HUES6 (cell line): ENCODE measurements at regions not wholly inside any gene's neighbourhood (a gene's known extent, or its start where the extent isn't known, plus 50 kb on each side); places are given as distances from the start of the nearest gene placed in this dataset.
"Not testable (repeated sequence)": the region's sequence is repeated elsewhere in the genome, so short reads cannot be mapped to it uniquely, and the experiment has no call there.

Source experiments
- H3K27ac ChIP-seq: 2 replicates; pipeline ENCODE4 v1.7.0; 2013; ENCODE audit warnings: low read depth, mild to moderate bottlenecking, low read length, inconsistent platforms
- H3K27me3 ChIP-seq: 2 replicates; pipeline ENCODE4 v1.6.1; 2013; ENCODE audit warnings: low read length; ENCODE audit not compliant: control insufficient read depth, insufficient read depth
- H3K36me3 ChIP-seq: 2 replicates; pipeline ENCODE4 v1.6.1; 2013; ENCODE audit warnings: low read length; ENCODE audit not compliant: control insufficient read depth, insufficient read depth
- H3K4me1 ChIP-seq: 2 replicates; pipeline ENCODE4 v1.6.1; 2013; ENCODE audit warnings: low read length; ENCODE audit not compliant: control insufficient read depth, insufficient read depth
- H3K4me3 ChIP-seq: 2 replicates; pipeline ENCODE4 v1.5.1; 2013; ENCODE audit warnings: low read depth, low read length
- H3K9ac ChIP-seq: one replicate; pipeline ENCODE4 v1.6.1; 2013; ENCODE audit warnings: mild to moderate bottlenecking, low read length
- H3K9me3 ChIP-seq: 2 replicates; pipeline ENCODE4 v1.6.1; 2013; ENCODE audit warnings: low read depth, low read length; ENCODE audit not compliant: control insufficient read depth, insufficient read depth

DNA sequence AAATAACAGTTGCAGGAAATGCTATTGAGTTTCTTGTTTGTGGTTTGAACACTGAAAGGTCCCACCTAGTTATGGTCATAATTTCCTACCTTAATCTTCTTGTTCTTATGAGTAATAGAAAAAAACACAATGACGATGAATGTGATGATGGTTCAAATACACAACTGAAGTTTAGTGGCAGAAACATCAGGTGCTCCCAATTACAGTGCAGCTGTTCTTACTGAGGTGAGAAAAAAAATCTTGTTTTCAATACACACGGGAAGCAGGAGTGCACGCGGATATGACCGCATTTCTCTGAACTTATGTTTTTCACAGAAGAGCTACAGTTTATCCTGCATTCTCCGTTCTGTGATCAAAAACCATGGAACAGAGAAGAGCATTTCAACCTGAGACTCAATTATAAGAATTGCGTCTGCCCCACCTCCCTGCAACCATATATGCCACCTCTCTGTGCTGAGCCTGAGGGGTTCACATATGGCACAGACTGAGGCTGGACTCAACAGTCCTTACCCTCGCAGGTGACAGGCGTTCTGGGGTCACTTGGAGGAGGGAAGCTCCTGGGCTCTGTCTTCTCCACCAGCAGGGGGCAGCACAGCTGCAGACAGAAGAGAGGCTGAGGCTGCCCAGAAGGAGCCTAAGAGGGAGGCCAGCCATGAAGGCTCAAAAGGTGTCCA lies 99.7 kb upstream of the IGLL5 start:
- Histone ChIP-seq H3K27ac (no peak overlapping the region), H3K9ac (no peak overlapping the region), H3K4me1 (no peaks in the 10 kb centered on the region), H3K4me3 (no peak overlapping the region), H3K36me3 (no peaks in the 10 kb centered on the region), H3K9me3 (no peaks in the 10 kb centered on the region), H3K27me3 (peaks cover 80% of the 10 kb centered on the region)

DNA sequence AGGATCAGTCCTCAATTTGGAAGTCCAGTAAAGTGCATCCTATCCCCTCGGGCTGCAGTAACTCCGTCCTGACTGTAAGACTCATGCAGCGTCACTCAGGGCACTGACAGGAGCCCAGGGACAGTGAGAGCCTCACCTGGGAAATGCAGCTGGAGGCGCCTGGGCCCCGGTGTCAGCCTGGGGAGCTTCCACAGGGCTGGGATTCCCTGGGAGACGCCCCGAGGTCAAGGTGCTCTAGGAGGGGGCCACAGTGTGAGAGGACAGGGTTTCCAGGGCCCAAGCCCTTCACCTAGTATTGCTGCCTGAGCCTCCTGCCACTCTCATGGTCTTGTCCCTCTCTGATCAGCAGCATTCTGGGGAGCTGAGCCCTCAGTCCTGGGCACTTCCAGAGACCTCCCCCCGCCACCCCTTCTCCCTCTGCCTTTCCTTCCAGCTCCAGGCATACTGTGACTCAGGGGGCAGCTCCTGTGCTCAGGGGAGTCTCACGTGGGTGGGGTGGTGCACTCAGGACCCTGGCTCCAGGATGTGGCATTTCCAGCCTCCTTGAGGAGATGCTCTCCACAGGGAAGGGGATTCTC lies 99.1 kb upstream of the IGLL5 start:
- no peaks in the 10 kb centered on the region for H3K9me3 ChIP-seq
- no peak overlapping the region for H3K4me3 ChIP-seq
- no peak overlapping the region for H3K9ac ChIP-seq
- no peaks in the 10 kb centered on the region for H3K4me1 ChIP-seq
- H3K27me3 ChIP-seq: peaks cover 79% of the 10 kb centered on the region
- no peak overlapping the region for H3K27ac ChIP-seq
- H3K36me3 ChIP-seq: no peaks in the 10 kb centered on the region

DNA sequence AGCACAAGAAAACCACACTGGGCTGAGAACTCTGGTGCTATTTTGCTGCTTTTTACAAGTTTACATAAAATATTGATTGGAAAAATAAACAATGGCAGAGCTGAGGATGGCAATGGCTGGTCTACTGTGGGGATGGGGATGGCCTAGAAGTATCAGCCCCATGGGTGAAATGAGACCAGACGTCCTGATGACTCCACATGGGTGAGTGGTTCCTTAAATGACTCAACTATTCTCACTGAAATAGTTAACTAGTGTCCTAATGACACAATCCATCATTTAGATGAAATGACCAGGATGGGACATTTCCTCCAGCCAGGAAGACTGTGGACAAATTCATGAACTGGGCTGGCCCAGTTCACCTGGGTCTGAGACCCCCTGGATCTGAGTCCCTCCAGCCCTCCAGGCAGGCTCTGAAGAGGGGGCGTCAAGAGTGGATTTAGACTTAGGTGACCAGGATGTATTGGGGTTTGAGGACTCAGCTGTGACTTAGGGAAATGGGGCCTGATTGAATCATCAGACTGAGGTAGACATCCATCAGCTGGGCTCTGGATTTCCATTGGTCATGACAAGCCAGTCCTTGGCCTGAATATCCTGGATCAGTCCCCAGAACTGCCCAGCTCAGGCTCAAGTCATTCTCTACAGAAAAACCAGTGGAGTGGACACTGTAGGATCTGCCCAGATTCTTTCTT lies 98.2 kb upstream of the IGLL5 start:
- no peak overlapping the region for H3K27ac ChIP-seq
- H3K9ac ChIP-seq: no peak overlapping the region
- H3K4me3 ChIP-seq: no peak overlapping the region
- no peaks in the 10 kb centered on the region for H3K36me3 ChIP-seq
- no peaks in the 10 kb centered on the region for H3K9me3 ChIP-seq
- no peaks in the 10 kb centered on the region for H3K4me1 ChIP-seq
- H3K27me3 ChIP-seq: peaks cover 75% of the 10 kb centered on the region

DNA sequence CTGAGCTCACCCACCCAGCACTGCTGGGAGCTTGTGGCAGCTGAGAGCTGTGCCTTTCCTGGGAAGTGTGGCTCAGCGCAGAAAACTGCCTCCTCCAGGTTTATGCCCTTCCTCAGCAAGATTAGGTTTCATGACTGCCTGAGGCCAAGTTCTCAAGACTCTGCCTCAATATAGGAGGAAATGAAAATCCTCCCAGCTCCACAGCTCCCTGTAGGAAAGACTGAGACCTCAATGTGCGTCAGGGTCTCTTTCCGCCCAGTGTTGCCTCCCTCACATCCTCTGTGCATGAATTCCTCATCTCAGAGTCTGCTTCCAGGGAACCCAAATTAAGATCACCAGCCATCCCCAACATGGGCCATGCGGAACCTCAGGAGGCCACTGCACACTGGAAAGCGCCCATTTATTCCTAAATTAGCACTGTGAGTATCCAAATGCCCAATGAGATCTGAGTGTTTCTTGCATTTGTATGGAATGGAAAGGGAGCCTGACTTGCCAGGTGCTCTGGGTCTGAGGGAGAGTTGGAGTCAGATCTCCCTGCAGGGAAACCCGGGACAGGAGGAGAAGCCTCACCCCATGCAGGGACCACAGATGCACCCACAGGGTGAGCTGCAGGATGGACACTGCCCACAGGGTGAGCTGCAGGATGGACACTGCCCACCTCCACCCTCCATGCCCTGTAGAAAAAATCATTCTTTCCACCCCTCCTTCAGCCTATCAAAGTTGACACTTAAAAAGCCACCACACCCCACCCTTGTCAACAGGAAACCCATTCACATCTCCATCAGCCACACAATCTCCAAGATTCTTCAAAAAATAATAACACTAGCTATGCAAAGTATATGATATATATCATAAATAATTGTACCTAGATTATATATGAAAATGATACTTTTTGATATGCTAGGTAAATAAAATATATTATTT lies 97.4 kb upstream of the IGLL5 start:
- peaks cover 75% of the 10 kb centered on the region for H3K27me3 ChIP-seq
- H3K9ac ChIP-seq: no peak overlapping the region

DNA sequence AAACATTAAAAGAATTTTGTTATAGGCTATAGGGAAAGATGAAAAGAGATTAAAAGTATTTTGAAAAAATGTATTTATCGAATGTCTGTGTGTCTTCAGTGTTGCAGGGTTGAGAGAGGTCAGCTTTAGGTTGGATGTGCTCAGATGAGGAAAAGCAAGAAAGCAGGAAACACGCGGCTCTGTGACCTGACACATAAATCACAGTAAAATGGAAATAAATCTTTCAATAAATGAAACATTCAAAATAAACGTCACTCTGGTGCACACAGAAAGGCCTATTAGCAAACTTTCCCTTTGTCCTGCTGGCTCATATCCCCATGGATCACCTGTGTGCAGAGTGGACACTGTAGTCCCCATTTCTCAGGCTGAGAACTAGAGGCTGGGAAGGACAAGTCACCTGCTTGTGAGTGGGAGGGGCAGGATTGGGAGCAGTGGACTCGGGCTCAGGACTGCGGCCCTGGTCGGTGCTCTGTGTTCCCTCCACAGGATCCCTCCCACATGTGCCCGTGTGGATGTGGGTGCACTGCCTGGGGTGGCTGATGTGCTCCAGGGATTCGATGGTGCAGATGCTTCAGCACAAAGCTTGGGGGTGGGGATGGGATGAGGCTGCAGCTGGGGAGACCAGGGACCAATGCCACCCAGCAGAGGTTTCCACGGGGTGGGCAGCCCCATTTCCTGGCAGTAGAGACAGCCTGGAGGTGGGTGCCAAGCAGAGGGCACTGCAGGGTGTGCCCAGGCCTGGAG lies 96.0 kb upstream of the IGLL5 start:
- Histone ChIP-seq H3K36me3 (no peaks in the 10 kb centered on the region), H3K9me3 (no peaks in the 10 kb centered on the region), H3K4me3 (no peak overlapping the region), H3K9ac (no peak overlapping the region), H3K27me3 (peaks cover 76% of the 10 kb centered on the region), H3K4me1 (no peaks in the 10 kb centered on the region), H3K27ac (no peak overlapping the region)

More for the DNA sequence above, 97.4 kb upstream of the IGLL5 start:
- H3K4me3 ChIP-seq: no peak overlapping the region
- no peaks in the 10 kb centered on the region for H3K4me1 ChIP-seq
- H3K27ac ChIP-seq: no peak overlapping the region
- no peaks in the 10 kb centered on the region for H3K36me3 ChIP-seq
- no peaks in the 10 kb centered on the region for H3K9me3 ChIP-seq

DNA sequence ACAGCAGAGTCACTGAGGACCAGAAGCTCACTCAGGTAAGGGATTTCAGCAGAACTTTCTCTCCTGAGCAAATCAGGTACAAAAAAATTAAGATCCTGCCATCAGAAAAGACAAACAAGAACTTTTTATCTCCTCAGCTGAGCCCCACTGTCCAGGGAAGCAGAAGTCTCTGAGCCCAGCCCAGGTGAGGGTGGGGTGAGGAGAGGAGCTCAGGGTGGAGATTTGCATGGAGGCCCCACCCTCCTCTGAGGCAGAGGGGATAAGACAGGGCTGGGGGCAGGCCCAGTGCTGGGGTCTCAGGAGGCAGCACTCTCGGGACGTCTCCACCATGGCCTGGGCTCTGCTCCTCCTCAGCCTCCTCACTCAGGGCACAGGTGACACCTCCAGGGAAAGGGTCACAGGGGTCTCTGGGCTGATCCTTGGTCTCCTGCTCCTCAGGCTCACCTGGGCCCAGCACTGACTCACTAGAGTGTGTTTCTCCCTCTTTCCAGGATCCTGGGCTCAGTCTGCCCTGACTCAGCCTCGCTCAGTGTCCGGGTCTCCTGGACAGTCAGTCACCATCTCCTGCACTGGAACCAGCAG lies 95.3 kb upstream of the IGLL5 start:
- not testable (repeated sequence) for H3K4me1 ChIP-seq, H3K9ac ChIP-seq, H3K9me3 ChIP-seq, H3K4me3 ChIP-seq, H3K27ac ChIP-seq, H3K36me3 ChIP-seq
- peaks cover 76% of the 10 kb centered on the region for H3K27me3 ChIP-seq

DNA sequence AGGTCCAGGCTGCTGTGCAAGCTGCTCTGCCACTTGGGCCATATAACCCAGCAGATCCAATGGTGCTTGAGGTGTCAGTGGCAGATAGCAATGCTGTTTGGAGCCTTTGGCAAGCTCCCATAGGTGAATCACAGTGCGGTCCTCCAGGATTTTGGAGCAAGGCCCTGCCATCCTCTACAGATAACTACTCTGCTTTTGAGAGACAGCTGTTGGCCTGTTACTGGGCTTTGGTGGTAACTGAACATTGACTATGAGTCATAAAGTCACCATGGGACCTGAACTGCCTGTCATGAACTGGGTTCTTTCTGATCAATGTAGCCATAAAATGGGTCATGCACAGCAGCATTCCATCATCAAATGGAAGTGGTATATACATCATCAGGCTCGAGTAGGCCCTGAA lies 92.0 kb upstream of the IGLL5 start:
- H3K36me3 ChIP-seq, H3K9ac ChIP-seq, H3K4me3 ChIP-seq, H3K4me1 ChIP-seq, H3K9me3 ChIP-seq, H3K27ac ChIP-seq: not testable (repeated sequence)
- H3K27me3 ChIP-seq: peaks cover 81% of the 10 kb centered on the region

DNA sequence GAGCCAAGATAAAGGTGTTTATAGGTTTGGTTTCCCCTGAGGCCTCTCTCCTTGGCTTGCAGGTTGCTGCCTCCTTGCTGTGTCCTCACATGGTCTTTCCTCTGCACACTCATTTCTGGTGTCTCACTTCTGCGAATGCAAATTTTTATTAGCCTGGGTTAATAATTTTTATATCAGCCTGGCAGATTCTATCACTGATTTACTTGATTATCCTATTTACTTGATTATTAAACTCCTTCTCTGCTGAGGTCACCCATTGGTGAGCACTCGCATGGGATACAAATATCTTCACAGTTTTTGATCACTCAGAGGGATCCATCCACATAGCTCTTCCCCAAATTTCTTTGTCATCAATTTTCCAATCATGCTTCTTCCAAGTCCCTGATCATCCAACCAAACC lies 90.9 kb upstream of the IGLL5 start:
- Histone ChIP-seq H3K4me1 (no peaks in the 10 kb centered on the region), H3K9me3 (no peaks in the 10 kb centered on the region), H3K4me3 (no peak overlapping the region), H3K36me3 (no peaks in the 10 kb centered on the region), H3K27me3 (peaks cover 89% of the 10 kb centered on the region), H3K27ac (no peak overlapping the region), H3K9ac (no peak overlapping the region)

DNA sequence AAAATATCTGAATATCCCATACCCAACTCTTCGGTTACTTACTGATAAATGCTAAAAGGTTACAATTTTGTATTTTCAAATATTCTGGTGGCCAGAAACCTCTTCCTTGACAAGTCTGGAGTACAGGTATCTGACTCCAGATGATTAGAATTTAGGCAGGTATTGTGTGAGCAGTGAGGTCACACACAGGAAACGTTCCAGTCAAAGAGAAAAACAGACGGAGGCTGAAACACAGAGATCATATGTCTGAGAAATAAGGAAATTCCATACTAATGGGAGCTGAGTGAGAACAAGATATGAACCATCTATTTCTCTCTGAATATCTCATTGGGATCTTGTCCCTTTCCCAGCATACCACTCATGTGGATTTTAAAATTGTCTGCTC lies 89.4 kb upstream of the IGLL5 start:
- Histone ChIP-seq H3K4me1 (no peaks in the 10 kb centered on the region), H3K4me3 (no peak overlapping the region), H3K36me3 (no peaks in the 10 kb centered on the region), H3K9me3 (no peaks in the 10 kb centered on the region), H3K9ac (no peak overlapping the region), H3K27me3 (peaks cover 90% of the 10 kb centered on the region), H3K27ac (no peak overlapping the region)

DNA sequence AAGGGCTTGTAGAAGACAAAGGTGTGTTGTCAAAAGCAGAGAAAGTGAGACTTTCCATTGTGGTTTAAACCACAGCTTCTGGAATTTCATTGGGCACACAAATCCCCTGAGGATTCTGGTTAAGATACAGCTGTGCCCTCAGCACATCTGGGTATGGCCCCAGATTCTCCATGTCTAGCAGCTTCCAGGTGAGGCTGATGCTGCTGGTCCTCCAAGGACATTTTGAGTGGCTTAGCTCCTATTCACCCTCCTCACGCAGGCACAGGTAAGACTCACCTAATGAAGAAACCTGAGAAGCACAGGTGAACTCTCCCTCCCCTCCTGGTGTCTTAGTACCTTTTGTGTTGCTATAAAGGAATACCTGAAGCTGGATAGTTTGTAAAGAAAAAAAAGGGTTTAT lies 88.9 kb upstream of the IGLL5 start:
- Histone ChIP-seq H3K9me3 (no peaks in the 10 kb centered on the region), H3K27ac (no peak overlapping the region), H3K36me3 (no peaks in the 10 kb centered on the region), H3K9ac (no peak overlapping the region), H3K27me3 (peaks cover 94% of the 10 kb centered on the region), H3K4me1 (no peaks in the 10 kb centered on the region), H3K4me3 (no peak overlapping the region)
